Tibial artery (tissue), 4 donors: ENCODE measurements at regions not wholly inside any gene's neighbourhood (a gene's known extent, or its start where the extent isn't known, plus 50 kb on each side); places are given as distances from the start of the nearest gene placed in this dataset.
A peak's percentile ranks its signal among the peaks of the same experiment; 100 is the strongest.

Experiments used
- DNase-seq, 2 donors: peaks; one replicate each; pipeline ENCODE4 v3.0.0-alpha.2; 2019
- H3K27ac ChIP-seq, 2 donors: fragments of 200-600 bp; sonication (generic) in 1 of 2; 1 replicate in 1 of 2; 2 replicates in 1 of 2; pipeline ENCODE4 v1.5.1; 2018 to 2019; ENCODE audit warnings: mild to moderate bottlenecking in 1 of 2
- H3K27me3 ChIP-seq, 2 donors: fragments of 200-600 bp; sonication (generic) in 1 of 2; one replicate each; pipeline versions ENCODE4 v1.5.1 to v1.6.0; 2016 to 2019
- H3K36me3 ChIP-seq, 3 donors: fragments of 200-600 bp; sonication (generic) in 2 of 3; one replicate each; pipeline ENCODE4 v1.5.1; 2016 to 2019; ENCODE audit warnings: mild to moderate bottlenecking in 2 of 3
- H3K4me1 ChIP-seq, 4 donors: fragments of 200-600 bp; sonication (generic) in 2 of 4; 1 replicate in 3 of 4; 2 replicates in 1 of 4; pipeline ENCODE4 v1.5.1; 2016 to 2019
- H3K4me3 ChIP-seq, 2 donors: fragments of 200-600 bp; sonication (generic) in 1 of 2; 1 replicate in 1 of 2; 2 replicates in 1 of 2; pipeline ENCODE4 v1.5.1; 2018 to 2019; ENCODE audit warnings: mild to moderate bottlenecking in 2 of 2
- H3K9me3 ChIP-seq, 3 donors: fragments of 200-600 bp; sonication (generic) in 1 of 3; one replicate each; pipeline ENCODE4 v1.5.1; 2016 to 2019
- intact Hi-C: fragments of 100-400 bp; cut with DNase I; formaldehyde crosslinking; loops from one replicate; pipeline ENCODE4 v1.15.0; 2023; ENCODE audit warnings: low total_unique reads
- TF ChIP-seq, protein P1 (sequence below), 2 experiments: fragments of 200-600 bp in 1 of 2; fragments of 450-650 bp in 1 of 2; IDR thresholded peaks; one replicate each; pipeline ENCODE4 v1.5.1; 2017 to 2019; ENCODE audit warnings: antibody characterized with exemption in 2 of 2, mild to moderate bottlenecking in 1 of 2, moderate library complexity in 1 of 2

DNA sequence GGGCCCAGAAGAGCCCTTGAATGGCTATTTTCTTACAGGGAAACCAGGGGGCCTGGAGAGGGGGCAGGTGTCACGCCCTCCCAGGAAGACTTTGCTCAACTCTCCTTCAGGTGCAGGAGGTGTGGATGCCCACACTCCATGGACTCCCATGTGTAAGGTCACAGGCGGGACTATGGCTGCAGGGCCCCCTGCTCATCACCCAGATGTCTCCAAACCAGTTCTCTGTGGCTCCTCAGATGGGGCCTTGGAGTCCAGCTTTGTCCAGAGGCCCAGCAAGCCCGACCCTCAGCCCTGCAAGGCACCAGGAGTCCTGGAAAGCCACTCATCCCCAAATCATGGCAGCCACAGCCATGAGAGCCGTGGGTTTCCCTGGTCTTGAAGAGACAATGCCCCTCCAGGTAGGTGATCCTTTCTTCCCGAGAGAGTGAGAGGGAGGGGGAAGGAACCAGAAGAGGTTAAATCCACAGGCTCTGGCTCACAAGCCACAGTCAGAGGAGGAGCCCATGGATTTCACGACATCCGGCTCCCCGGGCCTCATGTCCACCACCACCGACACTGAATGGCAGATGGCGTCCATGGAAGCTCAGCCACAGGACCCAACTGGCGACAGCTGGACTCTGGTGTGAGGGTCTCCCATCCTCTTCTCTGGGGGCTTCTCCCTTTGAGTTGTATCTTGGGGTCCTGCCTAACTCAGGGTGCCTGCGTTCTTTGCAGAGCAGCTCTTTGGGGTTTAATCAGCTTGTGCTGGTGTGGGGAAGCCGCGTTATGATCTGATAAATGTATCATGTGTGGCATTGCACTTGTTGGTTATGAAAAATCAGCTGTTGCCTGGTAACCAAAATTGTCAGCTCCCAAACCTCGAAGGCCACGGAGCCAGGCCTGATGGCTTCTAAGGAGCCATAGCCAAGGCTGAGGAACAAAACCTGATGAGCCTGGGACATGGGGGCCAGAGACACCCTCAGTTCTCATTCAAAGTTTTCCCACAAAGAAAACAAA, 620.4 kb downstream of the BRD1 start:
- Histone ChIP-seq H3K4me3 (no peak overlapping the region), H3K27ac (no peak overlapping the region), H3K27me3 (peaks cover 0 to 16% of the 10 kb centered on the region in 2 donors), H3K36me3 (no peaks in the 10 kb centered on the region), H3K4me1 (no peaks in the 10 kb centered on the region), H3K9me3 (no peaks in the 10 kb centered on the region)
- TF ChIP-seq, protein P1, sequence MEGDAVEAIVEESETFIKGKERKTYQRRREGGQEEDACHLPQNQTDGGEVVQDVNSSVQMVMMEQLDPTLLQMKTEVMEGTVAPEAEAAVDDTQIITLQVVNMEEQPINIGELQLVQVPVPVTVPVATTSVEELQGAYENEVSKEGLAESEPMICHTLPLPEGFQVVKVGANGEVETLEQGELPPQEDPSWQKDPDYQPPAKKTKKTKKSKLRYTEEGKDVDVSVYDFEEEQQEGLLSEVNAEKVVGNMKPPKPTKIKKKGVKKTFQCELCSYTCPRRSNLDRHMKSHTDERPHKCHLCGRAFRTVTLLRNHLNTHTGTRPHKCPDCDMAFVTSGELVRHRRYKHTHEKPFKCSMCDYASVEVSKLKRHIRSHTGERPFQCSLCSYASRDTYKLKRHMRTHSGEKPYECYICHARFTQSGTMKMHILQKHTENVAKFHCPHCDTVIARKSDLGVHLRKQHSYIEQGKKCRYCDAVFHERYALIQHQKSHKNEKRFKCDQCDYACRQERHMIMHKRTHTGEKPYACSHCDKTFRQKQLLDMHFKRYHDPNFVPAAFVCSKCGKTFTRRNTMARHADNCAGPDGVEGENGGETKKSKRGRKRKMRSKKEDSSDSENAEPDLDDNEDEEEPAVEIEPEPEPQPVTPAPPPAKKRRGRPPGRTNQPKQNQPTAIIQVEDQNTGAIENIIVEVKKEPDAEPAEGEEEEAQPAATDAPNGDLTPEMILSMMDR (IDR thresholded peaks at IDR 0.05), result no peak
- intact Hi-C loops, result no loop called here
- peak; percentile 2 to 27 for DNase-seq

DNA sequence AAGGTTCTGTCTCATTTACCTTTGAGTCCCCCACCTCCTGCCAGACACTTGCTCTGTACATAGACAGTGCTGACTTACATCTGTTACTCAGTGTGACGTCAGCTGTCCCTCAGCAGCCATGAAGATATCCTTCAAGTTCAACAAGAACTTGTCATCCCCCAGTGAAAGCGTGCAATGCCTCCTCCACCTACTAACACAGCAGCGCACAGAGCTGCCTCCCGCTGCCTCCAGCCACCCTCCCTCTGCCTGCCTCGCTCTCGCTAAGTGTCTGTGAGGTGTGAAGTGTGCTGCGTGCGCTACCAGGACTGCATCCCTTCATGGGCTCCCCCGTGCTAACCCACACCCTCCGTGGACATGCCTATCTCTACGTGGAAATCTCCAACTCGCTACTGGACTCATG, 621.4 kb downstream of the BRD1 start:
- DNase-seq, result peak; percentile 3 to 39
- H3K27me3 ChIP-seq, result peaks cover 0 to 16% of the 10 kb centered on the region in 2 donors
- intact Hi-C loops, result no loop called here

GRCh38 chr22:49205483-49205800, 622.2 kb downstream of the BRD1 start:
- peaks cover 0 to 16% of the 10 kb centered on the region in 2 donors for H3K27me3 ChIP-seq
- DNase-seq, result peak; percentile 14 to 62
- no peaks in the 10 kb centered on the region for H3K9me3 ChIP-seq
- TF ChIP-seq, protein P1 (IDR thresholded peaks at IDR 0.05), result no peak
- intact Hi-C loops, result no loop called here
- no peak overlapping the region for H3K4me3 ChIP-seq
- no peaks in the 10 kb centered on the region for H3K36me3 ChIP-seq
- no peaks in the 10 kb centered on the region for H3K4me1 ChIP-seq
- no peak overlapping the region for H3K27ac ChIP-seq

More for the DNA sequence above, 621.4 kb downstream of the BRD1 start:
- Histone ChIP-seq H3K4me3 (no peak overlapping the region), H3K36me3 (no peaks in the 10 kb centered on the region), H3K9me3 (no peaks in the 10 kb centered on the region), H3K27ac (no peak overlapping the region), H3K4me1 (no peaks in the 10 kb centered on the region)
- TF ChIP-seq, protein P1 (IDR thresholded peaks at IDR 0.05), result no peak

DNA sequence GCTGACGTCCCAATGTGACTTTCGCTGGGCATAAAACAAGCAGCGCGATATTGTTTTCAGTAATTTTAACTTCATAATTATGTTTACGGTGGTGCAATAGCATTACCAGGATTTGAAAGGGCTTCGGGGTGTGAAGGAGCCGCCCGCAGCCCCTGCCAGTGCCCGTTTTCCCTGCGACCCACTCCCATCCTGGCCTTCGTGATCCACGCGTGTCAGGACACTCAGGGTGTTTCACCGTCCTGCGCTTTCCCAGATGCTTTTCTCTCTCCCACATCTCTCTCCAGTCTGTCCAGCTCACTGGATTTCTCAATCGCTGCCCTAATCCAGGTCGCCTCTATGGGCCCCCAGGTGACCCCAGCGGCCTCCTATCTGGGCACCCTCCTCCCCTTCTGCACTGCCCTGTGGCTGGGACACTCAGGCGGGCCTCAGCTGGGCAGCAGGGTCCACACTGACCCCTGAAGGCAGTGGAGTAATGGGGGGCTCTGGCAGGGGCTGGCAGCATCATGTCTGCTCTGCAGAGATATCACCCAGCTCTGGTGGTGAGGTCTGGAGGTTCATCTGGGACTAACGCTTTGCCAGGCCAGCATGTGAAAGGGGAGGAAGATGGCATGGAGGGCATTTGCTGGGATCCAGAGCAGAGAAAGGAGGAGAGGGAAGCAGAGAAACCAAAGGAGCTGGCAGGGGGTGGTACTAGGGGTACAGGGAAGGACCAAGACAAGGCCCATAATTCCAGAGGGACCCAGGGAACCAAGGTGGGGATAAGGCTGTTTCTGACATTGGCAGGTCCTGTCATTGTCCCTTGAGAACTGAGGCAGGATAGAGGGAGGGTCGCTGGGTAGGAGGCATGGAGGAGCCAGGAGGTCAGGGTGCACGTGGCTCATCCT, 622.8 kb downstream of the BRD1 start:
- Histone ChIP-seq H3K36me3 (no peaks in the 10 kb centered on the region), H3K9me3 (no peaks in the 10 kb centered on the region), H3K4me1 (no peaks in the 10 kb centered on the region), H3K27ac (no peak overlapping the region), H3K27me3 (peaks cover 0 to 15% of the 10 kb centered on the region in 2 donors), H3K4me3 (no peak overlapping the region)
- intact Hi-C loops, result loop anchor here (5.0 kb wide), 1 partner anchor 253 kb away; no protein-coding TSS in a partner anchor
- DNase-seq, result peak; percentile 10 to 29
- TF ChIP-seq, protein P1 (IDR thresholded peaks at IDR 0.05), result no peak

DNA sequence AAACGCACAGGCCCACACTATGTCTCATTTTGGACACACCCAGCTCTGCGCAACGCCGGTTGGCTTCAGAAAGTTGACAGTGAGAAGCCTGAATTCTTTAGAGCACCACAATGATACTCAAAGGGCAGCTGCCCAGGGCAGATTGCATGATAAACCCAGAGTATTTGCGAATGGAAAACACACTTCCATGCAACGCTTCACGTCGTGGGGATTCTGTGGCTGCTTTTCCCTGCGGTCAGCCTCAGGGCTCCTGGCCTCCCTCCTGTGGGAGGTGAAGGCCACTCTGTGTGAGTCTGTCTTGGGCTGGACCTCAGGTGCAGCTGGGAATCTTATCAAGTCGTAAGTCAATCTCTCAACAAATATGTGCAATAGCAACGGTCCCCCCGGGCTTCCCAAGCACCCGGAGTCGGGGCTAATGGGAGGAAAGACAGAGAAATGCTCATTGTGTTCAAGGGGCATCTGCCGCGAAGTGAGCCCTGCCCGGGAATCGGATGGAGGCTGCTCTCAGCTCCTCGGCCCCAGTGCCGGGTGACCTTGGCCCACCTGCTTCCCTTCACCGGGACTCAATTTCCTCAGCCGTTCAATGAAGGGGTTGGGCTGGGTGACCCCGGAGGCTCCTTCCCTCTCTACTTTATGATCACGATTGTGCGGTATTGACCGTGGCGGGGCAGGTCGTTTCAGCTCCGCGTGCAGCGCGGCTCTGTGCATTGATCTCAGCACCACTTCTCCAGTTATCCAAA, 623.6 kb downstream of the BRD1 start:
- Histone ChIP-seq H3K36me3 (no peaks in the 10 kb centered on the region), H3K9me3 (no peaks in the 10 kb centered on the region), H3K27me3 (peaks cover 0 to 12% of the 10 kb centered on the region in 2 donors), H3K4me1 (no peaks in the 10 kb centered on the region), H3K4me3 (no peak overlapping the region), H3K27ac (no peak overlapping the region)
- intact Hi-C loops, result loop anchor here (5.0 kb wide), 1 partner anchor 252 kb away; no protein-coding TSS in a partner anchor
- peak; percentile 11 to 37 for DNase-seq
- TF ChIP-seq, protein P1 (IDR thresholded peaks at IDR 0.05), result no peak
